ENCODE measurements at regions not wholly inside any gene's neighbourhood (a gene's known extent, or its start where the extent isn't known, plus 50 kb on each side); places are given as distances from the start of the nearest gene placed in this dataset.
A peak's percentile ranks its signal among the peaks of the same experiment; 100 is the strongest.
"Not testable (repeated sequence)": the region's sequence is repeated elsewhere in the genome, so short reads cannot be mapped to it uniquely, and the experiment has no call there.

DNA sequence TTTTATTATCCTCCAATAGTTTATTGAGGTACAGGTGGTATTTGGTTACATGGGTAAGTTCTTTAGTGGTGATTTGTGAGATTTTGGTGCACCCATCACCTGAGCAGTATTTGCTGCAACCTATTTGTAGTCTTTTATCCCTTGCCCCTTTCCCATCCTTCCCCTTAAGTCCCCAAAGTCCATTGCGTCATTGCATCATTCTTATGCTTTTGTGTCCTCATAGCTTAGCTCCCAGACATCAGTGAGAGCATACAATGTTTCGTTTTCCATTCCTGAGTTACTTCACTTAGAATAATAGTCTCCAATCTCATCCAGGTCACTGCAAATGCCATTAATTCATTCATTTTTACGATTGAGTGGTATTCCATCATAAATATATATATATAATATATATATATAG lies 229.9 kb upstream of the TFPI start:
- DNase-seq, result not testable (repeated sequence)

DNA sequence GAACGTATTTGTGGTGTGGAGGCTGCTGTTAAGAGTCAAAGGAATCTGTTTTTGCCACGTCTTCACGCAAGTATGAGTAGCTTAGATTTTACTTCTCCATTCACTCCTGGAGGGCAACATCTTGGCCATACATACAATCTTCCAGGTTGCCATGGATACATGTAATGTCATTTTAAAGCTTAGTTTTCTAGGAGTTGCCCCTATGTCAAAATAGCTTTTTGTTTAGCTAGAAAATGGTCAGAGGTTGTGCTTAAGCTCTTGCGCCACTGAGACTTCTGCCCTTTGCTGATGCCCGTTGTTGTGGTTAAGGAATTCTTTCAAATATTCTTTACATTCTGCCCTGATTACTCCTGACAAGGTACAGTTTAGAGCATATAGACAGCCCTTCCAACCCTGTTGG lies 245.4 kb upstream of the TFPI start:
- no peak for DNase-seq

DNA sequence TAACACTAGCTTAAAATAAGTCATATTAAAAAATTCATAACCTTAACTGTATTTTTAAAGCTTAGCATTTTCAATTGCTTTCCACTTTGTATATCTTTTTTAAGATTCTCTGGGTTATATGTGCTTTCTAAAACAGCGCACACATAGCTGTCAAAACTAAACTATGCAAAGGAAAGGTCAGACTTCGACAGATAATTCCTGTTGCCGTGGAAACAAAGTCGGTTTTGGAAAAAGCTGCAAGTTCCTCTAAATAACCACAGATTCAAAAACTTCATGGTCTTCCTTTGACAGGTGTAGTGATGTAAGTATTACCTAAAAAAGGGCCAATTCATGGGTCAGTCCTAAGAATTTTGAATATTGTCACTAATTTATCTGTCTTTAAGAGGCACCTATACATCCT lies 249.6 kb upstream of the TFPI start:
- DNase-seq, result no peak

DNA sequence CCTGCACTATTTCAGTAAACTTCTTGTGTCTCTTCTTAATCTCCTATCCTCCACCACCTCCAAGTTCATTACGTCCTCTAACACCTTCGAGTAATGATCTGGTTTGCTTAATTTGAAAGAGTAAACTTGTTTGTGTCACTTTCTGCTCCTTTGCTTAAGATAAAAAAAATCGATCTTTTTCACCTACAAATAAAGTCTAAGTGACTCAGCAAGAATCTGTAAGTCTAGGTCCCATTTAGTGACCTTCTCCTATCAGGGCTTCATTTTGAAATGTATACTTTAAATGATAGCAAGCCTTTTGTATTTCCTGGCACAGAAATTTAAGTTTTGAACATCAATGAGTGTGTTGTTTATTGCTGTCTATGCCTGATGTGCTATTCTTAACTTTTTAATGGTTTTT lies 260.9 kb upstream of the TFPI start:
- DNase-seq, result no peak

DNA sequence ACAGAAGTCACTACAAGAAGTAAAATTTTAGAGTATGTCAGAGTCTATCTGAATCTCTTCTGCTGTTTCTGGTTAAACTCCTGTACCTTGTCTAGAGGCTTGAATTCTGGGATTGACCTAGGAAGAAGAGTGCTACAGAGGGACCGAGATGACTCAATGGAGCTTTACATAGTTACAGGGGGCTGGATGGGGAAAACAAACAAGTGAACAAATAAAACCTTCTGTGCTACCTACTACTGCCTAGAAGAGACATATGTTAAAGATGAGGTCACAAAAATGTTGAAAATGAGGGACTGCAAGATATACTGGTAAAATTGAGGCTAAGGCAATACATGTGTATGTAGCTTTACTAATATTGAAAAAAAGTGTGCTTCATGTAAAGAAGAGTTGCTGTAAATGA lies 265.4 kb upstream of the TFPI start:
- DNase-seq, result no peak

DNA sequence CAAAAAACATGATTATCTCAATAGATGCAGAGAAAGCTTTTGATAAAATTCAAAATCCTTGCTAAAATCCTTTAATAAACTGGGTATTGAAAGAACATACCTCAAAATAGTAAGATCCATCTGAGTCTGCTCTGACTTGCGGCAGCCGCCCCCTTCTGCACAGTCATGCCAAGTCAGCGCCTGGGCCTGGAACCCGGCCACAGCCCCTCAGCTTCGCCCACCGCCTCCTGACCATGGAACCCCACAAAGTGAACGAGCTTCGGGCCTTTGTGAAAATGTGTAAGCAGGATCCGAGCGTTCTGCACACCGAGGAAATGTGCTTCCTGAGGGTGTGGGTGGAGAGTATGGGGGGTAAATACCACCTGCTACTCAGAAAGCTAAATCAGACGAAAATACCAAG lies 270.9 kb upstream of the TFPI start:
- no peak for DNase-seq

DNA sequence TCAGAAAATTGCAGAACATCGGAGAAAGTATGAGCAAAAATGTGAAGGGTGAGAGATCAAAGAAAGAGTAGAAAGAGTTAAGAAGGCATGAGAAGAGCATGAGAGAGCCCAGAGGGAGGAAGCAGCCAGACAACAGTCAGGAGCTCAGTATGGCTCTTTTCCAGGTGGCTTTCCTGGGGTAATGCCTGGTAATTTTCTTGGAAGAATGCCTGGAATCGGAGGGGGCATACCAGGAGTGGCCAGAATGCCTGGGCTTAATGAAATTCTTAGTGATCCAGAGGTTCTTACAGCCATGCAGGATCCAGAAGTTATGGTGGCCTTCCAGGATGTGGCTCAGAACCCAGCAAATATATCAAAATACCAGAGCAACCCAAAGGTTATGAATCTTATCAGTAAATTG lies 271.8 kb upstream of the TFPI start:
- peak; percentile 21 for DNase-seq

DNA sequence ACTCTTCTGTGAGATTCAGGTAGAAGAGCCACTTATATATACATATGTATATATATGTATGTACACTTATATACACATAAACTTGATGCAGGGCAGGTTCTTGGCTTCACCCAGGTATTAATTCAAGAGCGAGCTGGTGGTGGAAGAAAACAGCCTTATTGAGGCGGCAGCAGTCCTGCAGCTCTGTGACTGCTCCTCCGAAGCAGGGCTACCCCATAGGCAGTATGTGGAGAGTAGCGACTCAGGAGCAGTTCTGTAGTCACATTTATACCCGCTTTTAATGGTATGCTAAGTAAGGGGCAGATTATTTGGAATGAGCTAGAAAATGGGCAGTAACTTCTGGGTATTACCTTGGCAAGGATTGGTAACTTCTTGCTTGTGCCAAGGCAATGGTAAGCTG lies 280.6 kb upstream of the TFPI start:
- no peak for DNase-seq

DNA sequence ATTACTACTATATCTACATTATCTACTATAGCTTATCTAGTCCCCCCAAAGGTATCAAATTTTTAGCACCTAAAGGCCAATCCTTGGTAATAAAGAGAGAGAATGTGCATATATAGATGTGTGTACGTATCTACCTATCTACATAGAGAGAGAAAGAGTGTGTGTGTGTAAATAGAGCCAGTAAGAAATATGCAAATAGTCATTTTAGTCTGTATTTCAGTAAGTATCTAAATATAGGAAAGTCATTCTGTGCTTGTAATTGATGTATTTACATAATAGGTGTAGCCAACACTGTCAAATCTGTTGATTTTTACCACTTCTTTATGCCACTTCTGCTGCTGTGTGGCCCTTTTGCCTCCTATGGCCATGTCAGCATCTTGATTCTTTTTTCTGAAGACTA lies 284.5 kb upstream of the TFPI start:
- DNase-seq, result no peak

DNA sequence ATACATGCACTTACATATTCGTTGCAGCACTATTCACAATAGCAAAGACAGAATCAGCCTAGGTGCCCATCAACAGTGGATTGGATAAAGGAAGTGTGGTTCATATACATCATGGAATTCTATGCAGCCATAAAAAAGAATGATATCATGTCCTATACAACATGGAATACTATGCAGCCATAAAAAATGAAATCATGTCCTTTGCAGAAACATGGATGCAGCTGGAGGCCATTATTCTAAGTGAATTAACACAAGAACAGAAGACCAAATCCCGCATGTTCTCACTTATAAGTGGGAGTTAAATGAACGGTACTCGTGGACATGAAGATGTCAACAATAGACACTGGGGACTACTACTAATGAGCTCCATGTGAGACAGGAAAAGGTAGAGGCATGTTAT lies 288.1 kb upstream of the TFPI start:
- no peak for DNase-seq

DNA sequence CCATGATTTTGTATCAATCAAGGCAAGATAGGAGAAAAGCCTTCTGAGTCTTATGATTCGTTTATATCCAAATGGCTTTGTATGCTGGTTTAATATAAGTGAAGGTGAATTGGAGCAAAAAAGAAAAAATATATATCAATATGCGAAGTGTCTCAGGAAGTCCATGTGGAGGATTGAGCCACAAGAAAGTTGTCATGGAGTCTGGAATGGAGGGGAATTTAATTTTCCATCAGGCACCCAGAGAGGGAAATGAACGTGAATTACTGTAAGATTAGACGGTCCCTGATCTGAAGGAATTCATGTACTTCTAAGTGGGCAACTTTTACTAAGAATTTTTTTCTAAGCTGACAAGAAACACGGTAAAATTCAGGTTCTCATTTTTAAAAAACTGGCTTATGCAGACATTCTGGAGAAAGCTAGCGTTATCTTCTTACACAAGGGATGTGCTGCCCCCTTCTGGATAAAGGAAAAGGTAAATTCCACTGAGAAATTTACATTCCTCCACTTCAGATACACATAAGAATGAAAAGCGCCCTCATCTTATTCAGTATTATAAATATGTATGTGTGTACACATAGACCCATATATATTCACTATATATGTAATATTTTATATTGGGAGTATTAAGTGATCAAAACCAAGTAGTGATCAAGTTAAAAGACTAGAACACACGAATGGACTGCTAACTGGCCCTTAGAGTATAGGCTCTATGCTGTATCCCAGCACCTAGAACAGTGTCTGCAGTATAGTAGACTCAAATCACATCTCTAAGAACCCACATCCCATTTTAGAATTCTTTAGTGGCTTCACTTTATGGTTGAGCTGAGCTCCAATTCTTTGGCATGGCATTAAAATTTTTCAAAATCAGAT lies 289.0 kb upstream of the TFPI start:
- peak; percentile 68 for DNase-seq

DNA sequence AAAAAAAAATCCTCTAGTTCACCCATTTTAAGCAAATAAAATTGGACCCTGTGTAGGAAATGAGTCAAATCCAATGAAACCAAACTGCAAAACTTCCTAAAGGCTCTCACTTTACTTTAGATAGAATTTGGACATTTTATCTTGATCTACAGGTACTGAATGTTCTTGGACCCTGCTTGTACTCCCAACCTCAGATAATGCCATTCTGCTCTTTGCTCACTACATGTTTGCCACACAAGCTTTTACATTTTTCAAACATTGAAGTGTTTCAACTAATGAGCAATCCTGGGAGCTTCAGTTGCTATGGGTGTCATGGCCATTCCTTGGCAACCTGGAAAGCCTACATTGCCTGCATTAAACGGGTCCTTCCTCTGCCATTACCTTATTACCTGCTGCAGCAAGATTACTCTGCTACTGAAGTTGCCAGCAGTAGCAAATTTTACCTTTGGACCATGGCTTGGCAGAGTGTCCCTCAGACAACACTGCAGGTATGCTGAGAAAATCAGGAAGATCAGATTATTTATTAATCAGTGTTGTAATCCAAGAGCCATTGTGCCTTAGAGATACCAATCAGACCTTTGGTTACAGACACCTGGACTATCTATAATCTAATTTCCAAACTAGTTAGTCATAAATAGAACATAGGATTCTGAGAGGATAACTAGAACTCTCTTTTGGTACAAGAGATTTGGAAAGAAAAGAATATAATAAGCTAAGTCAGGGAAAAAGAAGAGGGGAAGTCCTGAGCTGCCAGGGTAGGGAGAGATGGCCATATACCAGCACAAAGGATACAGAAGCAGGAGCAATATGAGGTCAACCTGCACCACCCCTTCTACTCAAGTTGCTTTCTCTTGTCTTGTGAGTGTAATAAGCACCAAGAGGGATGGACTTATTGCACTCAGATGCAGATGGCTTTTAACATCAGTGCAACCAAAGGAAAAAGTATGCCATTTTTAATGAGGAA lies 293.3 kb upstream of the TFPI start:
- no peak for DNase-seq

DNA sequence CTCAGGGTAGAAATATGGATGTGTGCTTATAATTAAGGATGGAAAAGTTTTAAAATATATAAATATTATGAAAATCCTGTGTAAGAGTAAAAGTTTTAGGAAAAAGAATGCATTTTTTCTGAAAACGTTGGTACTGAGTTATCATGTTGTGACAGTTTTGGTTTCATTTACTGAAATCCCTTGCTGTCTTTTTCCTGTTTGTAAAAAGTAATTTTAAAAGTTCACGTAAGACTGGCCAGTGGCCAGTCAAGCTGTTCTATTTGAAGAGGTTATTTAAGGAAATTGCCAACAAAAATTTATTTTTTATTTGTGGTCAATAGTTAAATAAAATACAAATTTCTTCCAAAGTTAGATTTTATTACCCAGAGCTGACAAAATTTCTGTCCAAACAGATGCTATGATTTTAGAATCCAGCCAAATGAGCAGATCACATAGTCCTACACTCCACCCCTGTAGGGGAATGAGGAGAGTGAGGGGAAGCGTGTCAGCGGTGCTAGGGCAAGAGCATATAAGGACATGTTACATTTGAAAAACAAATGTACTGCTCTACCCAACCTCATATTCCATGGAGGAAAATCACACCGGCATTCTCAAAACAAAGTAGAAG lies 297.8 kb upstream of the TFPI start:
- no peak for DNase-seq

DNA sequence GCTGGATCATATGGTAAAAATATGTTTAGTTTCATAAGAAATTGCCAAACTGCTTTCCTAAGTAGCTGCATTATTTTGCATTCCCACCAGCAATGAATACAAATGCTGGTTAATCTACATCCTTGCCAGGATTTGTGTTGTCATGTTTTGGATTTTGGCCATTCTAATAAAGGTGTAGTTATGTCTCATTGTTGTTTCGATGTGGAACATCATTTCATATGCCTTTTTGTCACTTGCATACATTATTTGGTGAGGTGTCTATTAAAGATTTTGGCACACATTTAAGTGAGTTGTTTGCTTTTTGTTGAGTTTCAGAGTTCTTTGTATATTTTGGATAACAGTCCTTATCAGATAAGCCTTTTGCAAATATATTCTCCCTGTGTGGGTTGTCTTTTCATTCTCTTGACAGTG lies 299.2 kb upstream of the TFPI start:
- DNase-seq, result no peak

DNA sequence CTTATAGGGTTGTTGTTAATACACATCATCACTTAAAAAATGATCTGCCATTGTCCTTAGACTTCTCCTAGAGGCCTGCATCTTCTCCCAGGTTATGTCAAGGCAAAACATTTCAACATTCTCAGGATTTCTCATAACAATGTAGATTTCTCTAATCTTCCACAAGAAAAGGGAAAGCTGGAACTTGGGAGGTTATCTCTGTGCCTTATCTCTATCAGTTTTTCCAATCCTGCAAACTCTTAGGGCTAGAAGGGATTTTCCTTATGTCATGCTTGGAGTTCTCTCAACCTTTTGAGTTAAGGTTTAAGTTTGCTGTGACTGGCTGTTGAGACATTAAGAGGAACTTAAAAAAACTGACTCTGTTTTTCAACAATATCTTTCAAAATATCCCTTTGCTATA lies 300.6 kb upstream of the TFPI start:
- DNase-seq, result no peak

DNA sequence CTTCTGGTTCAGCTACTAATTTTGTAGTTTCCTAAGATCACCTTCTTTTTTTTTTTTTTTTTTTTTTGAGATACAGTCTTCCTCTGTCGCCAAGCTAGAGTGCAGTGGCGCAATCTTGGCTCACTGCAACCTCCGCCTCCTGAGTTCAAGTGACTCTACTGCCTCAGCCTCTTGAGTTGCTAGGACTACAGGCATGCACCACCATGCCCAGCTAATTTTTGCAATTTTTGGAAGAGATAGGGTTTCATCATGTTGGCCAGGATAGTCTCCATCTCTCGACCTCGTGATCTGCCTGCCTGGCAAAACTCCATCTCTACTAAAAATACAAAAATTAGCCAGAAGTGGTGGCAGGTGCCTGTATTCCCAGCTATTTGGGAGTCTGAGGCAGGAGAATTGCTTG lies 301.5 kb upstream of the TFPI start:
- no peak for DNase-seq

DNA sequence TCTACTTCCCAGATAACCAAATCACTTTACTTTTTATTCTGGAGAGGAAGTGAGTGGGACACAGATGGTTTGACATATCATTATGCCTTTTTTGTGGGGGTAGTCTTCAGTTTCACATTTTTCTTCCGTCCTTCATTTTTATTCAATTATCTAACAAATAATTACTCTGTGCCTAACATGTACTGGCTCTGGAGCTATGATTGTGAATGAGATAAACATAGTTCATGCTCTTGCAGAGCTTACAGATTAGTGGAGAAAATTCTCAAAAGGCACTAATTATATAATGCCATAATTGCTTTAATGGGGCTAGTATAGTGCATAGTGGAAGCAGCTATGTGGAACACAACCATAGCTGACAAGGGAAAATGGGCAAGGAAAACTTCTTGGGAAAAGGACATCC lies 303.6 kb upstream of the TFPI start:
- no peak for DNase-seq

DNA sequence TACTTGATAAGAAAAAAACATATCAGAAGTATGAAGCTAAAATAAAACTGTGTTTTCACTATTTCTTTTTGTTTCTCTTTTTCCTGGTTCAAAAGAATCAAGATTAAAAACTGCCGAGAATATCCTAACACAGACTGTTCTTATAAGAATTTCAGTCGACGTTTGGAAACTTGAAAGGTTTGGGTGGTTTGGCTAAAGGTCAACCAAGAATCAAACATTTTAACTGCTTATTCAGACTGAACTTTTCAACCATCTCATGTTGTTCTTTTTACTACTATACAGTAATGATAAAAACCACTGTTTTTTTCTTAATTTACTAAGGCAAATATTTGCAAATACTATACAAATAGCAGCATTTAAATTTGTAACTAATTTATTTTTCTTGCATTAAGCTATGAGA lies 308.5 kb upstream of the TFPI start:
- no peak for DNase-seq

DNA sequence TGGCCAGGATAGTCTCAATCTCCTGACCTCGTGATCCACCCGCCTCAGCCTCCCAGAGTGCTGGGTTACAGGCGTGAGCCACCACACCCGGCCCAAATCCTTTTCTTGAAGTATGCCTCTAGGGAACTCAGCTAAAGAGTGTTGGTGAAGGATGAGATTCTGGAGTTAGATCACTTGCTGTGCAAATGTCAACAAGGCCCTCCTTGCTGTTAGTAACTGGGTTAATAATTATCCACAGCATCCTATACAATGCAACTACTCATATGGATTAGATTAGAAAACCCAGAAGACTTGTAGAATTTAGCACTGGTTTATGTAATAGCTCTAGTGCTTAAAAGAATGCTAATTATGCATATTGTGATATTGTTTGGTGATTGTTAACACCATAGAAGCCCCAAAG lies 310.8 kb upstream of the TFPI start:
- DNase-seq, result no peak

DNA sequence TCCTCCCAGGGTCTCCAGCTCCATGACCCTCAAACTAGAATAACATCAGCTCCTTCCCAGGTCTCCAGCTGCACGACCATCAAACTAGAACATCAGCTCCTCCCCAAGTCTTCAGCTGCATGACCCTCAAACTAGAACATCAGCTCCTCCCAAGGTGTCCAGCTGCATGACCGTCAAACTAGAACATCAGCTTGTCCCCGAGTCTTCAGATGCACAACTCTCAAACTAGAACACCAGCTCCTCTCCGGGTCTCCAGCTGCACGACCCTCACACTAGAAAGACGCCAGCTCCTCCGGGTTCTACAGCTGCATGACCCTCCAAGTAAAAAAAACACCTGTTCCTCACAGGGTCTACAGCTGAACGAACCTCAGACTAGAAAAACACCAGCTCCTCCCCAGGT lies 312.9 kb upstream of the TFPI start:
- DNase-seq, result no peak

DNA sequence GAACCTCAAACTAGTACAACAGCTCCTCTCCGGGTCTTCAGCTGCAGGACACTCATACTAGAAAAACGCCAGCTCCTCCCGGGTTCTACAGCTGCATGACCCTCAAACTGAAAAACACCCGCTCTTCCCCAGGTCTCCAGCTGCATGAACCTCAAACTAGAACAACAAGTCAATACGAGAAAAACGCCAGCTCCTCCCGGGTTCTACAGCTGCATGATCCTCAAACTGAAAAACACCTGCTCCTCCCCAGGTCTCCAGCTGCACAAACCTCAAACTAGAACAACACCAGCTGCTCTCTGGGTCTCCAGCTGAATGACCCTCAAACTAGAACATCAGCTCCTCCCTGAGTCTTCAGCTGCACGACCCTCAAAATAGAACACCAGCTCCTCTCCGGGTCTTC lies 315.0 kb upstream of the TFPI start:
- no peak for DNase-seq

DNA sequence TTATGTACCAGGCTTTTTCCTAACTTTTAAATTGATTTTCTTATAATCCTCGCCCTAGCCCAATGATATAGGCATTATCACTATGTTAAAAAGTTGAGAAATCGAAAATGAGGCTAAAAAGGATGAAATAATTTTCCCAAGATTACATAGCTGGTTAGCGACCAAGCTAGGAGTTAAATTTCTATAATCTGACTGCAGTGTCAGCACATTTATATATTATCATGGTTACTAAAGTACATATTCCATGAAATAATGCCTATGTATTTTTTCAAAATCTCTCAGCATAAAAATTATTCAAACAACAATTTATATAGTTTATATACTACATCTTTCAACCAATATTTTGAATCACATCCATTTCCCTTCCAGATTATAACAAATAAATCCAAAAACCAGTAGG lies 317.3 kb upstream of the TFPI start:
- DNase-seq, result no peak

DNA sequence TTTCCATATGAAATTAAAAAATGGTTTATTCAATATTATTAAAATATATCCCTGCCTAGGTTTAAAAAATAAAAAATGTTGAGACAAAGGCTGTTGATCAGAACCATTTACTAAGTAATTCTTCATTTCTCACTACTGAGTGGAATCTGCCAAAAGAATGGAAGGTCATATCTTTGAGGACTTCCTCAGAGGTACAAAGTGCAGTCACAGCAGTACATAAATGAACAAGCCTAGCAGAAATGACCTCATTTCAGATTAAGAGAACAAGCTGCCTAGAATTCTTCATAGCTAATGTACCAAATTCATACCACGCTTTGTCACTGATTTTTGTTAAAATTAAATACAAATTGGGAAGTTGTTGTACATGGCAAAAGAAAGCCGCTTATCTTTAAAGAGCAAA lies 318.9 kb upstream of the TFPI start:
- no peak for DNase-seq

All from fibroblast of skin of abdomen (primary cell).